Hepatocyte (in vitro differentiated cells): ENCODE measurements at regions not wholly inside any gene's neighbourhood (a gene's known extent, or its start where the extent isn't known, plus 50 kb on each side); places are given as distances from the start of the nearest gene placed in this dataset.

ENCODE experiments used
- EZH2 ChIP-seq: fragments of 200-600 bp; sonication (generic); IDR thresholded peaks from 2 replicates; pipeline ENCODE4 v1.6.1; 2016; ENCODE audit warnings: antibody characterized with exemption, mild to moderate bottlenecking, borderline replicate concordance
- EZH2phosphoT487 ChIP-seq: fragments of 200-600 bp; sonication (generic); IDR thresholded peaks from one replicate; pipeline ENCODE4 v1.6.1; 2018; ENCODE audit warnings: antibody characterized with exemption, mild to moderate bottlenecking, low read depth, moderate library complexity; ENCODE audit not compliant: unreplicated experiment, severe bottlenecking
- TF ChIP-seq, protein P1 (sequence below): fragments of 200-600 bp; sonication (generic); IDR thresholded peaks from 2 replicates; pipeline ENCODE4 v1.5.1; 2016; ENCODE audit warnings: antibody characterized with exemption, mild to moderate bottlenecking; ENCODE audit not compliant: poor library complexity

DNA sequence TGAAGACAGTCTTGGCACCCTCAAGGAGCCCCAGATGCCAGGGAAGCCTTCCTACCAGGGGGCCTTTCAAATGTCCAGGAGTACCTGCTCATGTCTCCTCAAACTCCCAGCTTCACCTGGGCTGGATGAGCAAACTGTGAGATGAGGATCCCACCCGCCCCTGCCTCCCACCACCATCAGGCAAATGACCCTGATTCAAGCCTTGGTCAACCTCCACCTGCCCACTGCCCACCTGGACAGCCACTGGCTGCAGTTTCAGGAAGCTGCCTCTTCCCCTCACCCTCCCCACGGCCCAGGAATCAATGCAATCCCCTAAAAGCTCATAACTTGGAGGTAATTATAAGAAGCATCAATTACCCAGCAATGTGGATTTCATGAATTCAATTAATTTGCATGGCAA is 122.7 kb downstream of the BUD13 start:
- TF ChIP-seq, protein P1, sequence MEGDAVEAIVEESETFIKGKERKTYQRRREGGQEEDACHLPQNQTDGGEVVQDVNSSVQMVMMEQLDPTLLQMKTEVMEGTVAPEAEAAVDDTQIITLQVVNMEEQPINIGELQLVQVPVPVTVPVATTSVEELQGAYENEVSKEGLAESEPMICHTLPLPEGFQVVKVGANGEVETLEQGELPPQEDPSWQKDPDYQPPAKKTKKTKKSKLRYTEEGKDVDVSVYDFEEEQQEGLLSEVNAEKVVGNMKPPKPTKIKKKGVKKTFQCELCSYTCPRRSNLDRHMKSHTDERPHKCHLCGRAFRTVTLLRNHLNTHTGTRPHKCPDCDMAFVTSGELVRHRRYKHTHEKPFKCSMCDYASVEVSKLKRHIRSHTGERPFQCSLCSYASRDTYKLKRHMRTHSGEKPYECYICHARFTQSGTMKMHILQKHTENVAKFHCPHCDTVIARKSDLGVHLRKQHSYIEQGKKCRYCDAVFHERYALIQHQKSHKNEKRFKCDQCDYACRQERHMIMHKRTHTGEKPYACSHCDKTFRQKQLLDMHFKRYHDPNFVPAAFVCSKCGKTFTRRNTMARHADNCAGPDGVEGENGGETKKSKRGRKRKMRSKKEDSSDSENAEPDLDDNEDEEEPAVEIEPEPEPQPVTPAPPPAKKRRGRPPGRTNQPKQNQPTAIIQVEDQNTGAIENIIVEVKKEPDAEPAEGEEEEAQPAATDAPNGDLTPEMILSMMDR, result no peak
- no peak for TF ChIP-seq EZH2phosphoT487
- no peak for TF ChIP-seq EZH2
